BE2C (cell line): ENCODE measurements at regions not wholly inside any gene's neighbourhood (a gene's known extent, or its start where the extent isn't known, plus 50 kb on each side); places are given as distances from the start of the nearest gene placed in this dataset.

ENCODE experiments used
- DNase-seq: peaks from one replicate; pipeline ENCODE4 v3.0.0-alpha.2; 2020
- H3K27me3 ChIP-seq: fragments of 250-450 bp; sonication (Bioruptor Pico); 2 replicates; pipeline ENCODE4 v1.5.1; 2020; ENCODE audit warnings: mild to moderate bottlenecking
- H3K36me3 ChIP-seq: fragments of 250-450 bp; sonication (Bioruptor Pico); 2 replicates; pipeline ENCODE4 v1.5.1; 2020; ENCODE audit warnings: mild to moderate bottlenecking
- H3K4me1 ChIP-seq: fragments of 250-450 bp; sonication (Bioruptor Pico); 2 replicates; pipeline ENCODE4 v1.5.1; 2020
- H3K4me3 ChIP-seq: 2 replicates; pipeline ENCODE4 v1.5.1; 2011; ENCODE audit warnings: low read depth, low read length
- H3K9me3 ChIP-seq: fragments of 250-450 bp; sonication (Bioruptor Pico); 2 replicates; pipeline ENCODE4 v1.5.1; 2020
- TF ChIP-seq, protein P1 (sequence below): IDR thresholded peaks from 2 replicates; pipeline ENCODE4 v1.5.1; 2012; ENCODE audit warnings: mild to moderate bottlenecking, low read depth, low read length

DNA sequence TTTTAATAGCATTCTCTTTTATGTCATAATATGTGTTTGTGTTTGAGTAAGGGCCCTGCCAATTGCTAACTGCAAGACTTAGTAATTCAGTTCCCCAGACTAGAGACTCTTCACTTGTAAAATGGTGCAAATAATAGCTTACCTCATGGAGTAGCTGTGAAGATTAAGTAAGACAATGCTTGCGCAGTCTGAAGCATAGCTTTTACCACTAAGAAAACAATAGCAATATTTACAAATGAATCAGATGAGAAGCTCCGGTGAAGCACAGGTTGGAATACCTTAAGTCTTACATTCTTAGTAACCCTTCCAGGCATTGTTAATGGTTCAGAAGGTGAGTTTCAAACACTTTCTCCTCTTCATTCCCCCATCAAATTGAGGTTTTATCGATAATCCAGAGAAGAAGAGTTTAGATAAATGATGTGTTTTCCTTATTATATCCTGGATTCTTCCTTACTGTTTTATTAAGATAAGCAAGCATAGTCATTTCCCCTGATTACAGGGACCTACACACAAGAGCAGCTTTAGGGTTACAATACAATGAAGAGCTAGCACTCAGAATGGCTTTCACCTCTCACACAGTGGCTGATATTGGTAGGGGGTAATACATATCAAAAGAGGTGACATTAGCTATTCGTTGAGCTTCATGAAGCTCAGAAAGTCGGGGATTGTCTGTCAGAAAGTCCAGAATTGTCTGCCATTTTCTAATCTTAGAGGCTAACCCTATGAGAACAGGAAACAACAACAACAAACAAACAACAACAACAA is 96.4 kb upstream of the EDIL3 start:
- Histone ChIP-seq H3K4me3 (no peak overlapping the region), H3K9me3 (no peaks in the 10 kb centered on the region), H3K36me3 (no peaks in the 10 kb centered on the region), H3K27me3 (no peaks in the 10 kb centered on the region), H3K4me1 (no peaks in the 10 kb centered on the region)
- TF ChIP-seq, protein P1, sequence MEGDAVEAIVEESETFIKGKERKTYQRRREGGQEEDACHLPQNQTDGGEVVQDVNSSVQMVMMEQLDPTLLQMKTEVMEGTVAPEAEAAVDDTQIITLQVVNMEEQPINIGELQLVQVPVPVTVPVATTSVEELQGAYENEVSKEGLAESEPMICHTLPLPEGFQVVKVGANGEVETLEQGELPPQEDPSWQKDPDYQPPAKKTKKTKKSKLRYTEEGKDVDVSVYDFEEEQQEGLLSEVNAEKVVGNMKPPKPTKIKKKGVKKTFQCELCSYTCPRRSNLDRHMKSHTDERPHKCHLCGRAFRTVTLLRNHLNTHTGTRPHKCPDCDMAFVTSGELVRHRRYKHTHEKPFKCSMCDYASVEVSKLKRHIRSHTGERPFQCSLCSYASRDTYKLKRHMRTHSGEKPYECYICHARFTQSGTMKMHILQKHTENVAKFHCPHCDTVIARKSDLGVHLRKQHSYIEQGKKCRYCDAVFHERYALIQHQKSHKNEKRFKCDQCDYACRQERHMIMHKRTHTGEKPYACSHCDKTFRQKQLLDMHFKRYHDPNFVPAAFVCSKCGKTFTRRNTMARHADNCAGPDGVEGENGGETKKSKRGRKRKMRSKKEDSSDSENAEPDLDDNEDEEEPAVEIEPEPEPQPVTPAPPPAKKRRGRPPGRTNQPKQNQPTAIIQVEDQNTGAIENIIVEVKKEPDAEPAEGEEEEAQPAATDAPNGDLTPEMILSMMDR: no peak
- DNase-seq: no peak

DNA sequence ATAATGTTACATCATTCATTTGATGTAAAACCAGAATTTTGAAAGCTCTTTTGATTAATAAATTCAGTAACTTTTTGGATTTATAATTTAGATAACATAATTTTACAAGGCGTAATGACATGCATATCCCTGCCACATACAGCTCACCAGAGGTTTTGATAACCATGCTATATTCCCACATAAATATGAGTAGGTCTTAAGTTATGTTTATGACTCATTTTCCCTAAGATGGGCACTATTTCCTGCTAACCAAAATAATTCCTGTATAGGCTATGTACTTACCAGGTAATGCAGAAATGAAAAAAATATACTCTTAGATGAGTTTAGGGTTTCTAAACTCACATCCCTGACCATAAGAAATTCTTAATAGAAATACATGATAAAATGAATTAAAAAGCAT is 93.9 kb upstream of the EDIL3 start:
- Histone ChIP-seq H3K9me3 (no peaks in the 10 kb centered on the region), H3K4me1 (no peaks in the 10 kb centered on the region), H3K4me3 (no peak overlapping the region), H3K27me3 (no peaks in the 10 kb centered on the region), H3K36me3 (no peaks in the 10 kb centered on the region)
- TF ChIP-seq, protein P1: no peak
- no peak for DNase-seq

DNA sequence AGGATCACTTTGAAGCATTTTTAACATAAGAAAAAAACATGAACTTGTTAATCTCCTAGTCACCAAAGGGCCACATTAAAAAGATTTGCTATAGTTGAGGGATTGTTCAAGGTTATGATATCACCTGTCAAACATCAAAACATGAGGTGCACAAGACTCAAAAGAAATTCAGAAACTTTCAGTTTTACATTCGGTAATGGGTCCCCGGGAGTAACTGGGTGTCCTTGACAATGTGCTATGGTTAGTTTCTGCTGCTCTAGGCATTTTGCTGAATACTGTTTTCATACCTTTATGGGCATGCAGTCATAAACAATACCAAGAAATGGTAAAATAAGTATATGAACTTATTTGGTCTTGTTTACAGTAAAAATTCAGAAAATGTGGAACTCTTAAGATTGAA is 92.8 kb upstream of the EDIL3 start:
- Histone ChIP-seq H3K9me3 (no peaks in the 10 kb centered on the region), H3K4me1 (no peaks in the 10 kb centered on the region), H3K36me3 (no peaks in the 10 kb centered on the region), H3K27me3 (no peaks in the 10 kb centered on the region), H3K4me3 (no peak overlapping the region)
- no peak for DNase-seq
- TF ChIP-seq, protein P1: no peak

DNA sequence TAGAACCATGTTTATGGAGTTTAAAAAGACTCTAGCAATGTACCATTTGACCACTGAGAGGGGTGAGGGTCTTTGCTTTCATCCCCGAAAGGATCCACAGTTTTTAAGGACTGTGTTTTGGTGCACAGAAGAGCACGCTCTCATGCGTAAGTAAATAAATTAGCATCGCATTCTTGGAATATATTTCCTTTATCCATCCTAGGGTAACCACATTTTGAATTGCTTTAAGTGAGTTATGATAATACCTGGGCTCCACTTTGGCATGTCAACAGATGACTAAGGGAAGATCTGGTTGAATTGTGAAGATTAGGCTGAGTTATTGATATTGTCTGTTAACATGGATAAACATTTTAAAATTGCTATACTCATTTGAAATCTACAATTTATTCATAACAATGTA is 89.4 kb upstream of the EDIL3 start:
- H3K4me3 ChIP-seq: no peak overlapping the region
- H3K27me3 ChIP-seq: no peaks in the 10 kb centered on the region
- no peaks in the 10 kb centered on the region for H3K4me1 ChIP-seq
- no peaks in the 10 kb centered on the region for H3K9me3 ChIP-seq
- TF ChIP-seq, protein P1: no peak
- no peaks in the 10 kb centered on the region for H3K36me3 ChIP-seq
- no peak for DNase-seq

DNA sequence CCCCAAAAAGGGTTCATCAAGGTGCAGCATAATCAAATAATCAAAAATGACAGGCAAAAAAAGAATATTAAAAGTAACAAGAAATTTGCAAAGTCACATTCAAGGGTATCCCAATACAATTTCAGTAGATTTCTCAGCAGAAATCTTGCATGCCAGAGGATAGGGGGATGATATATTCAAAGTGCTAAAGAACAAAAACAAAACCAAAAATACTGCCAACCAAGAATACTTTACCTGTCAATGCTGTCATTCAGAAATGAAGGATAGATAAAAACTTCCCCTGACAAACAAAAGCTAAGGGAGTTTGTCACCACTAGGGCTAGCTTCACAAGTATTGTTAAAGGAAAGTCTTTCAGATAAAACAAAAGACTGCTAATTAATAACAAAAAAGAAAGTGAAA is 68.7 kb upstream of the EDIL3 start:
- DNase-seq: no peak
- H3K27me3 ChIP-seq: no peaks in the 10 kb centered on the region
- H3K4me3 ChIP-seq: no peak overlapping the region
- TF ChIP-seq, protein P1: no peak
- no peaks in the 10 kb centered on the region for H3K4me1 ChIP-seq
- no peaks in the 10 kb centered on the region for H3K9me3 ChIP-seq
- no peaks in the 10 kb centered on the region for H3K36me3 ChIP-seq

DNA sequence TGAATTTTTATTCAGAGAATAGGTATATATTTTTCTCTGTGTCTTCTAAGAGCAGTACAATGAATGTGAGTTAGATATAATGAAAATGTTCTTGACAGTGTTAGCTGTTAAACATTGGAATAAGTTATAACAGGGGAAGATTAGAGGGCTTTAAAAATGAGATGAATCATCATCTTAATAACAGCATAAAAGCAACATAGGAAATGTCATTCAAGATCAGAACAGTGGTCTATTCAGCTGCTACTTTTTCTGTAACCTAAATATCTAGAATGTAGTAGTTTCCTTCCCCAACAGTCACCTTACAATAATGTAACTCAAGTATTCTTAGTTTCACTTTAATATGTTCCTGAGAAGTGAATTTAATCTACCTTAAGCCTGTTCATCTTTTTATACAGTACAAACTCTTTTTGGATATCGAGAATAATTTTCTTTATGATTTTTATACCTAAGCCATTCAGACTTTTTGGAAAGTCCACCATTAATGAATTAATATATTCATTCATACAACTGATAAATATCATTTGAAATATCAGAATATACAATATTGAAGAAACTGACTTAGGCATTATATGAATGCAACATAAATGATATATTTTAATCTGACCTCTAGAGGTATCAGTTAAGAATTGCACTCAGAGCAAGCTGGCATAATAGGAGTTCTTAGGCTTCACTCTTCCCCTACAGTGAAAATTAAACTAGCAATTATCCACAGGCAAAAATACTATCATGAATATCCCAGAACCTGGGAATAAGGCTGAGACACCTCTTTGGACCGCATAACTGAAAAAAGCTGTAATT is 66.1 kb upstream of the EDIL3 start:
- no peak for DNase-seq
- TF ChIP-seq, protein P1: peak; percentile 52
- H3K4me1 ChIP-seq: no peaks in the 10 kb centered on the region

More for the DNA sequence above, 66.1 kb upstream of the EDIL3 start:
- Histone ChIP-seq H3K4me3 (no peak overlapping the region), H3K27me3 (no peaks in the 10 kb centered on the region), H3K9me3 (no peaks in the 10 kb centered on the region), H3K36me3 (no peaks in the 10 kb centered on the region)
